ENCODE measurements at regions not wholly inside any gene's neighbourhood (a gene's known extent, or its start where the extent isn't known, plus 50 kb on each side); places are given as distances from the start of the nearest gene placed in this dataset.

- TF ChIP-seq, protein P1, sequence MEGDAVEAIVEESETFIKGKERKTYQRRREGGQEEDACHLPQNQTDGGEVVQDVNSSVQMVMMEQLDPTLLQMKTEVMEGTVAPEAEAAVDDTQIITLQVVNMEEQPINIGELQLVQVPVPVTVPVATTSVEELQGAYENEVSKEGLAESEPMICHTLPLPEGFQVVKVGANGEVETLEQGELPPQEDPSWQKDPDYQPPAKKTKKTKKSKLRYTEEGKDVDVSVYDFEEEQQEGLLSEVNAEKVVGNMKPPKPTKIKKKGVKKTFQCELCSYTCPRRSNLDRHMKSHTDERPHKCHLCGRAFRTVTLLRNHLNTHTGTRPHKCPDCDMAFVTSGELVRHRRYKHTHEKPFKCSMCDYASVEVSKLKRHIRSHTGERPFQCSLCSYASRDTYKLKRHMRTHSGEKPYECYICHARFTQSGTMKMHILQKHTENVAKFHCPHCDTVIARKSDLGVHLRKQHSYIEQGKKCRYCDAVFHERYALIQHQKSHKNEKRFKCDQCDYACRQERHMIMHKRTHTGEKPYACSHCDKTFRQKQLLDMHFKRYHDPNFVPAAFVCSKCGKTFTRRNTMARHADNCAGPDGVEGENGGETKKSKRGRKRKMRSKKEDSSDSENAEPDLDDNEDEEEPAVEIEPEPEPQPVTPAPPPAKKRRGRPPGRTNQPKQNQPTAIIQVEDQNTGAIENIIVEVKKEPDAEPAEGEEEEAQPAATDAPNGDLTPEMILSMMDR (IDR thresholded peaks at IDR 0.05 in 8 of 11, conservative IDR thresholded peaks at IDR 0.05 in 3 of 11) = no peak
- TF ChIP-seq POLR2AphosphoS5 (IDR thresholded peaks at IDR 0.05) (no peak), POLR2A (IDR thresholded peaks at IDR 0.05) (no peak)
These were observed 180.5 kb downstream of the OPA1 start for GRCh38 chr3:193773266-193774220.
